IMR-90 (cell line): ENCODE measurements at regions not wholly inside any gene's neighbourhood (a gene's known extent, or its start where the extent isn't known, plus 50 kb on each side); places are given as distances from the start of the nearest gene placed in this dataset.

Source experiments
- ATAC-seq: fragments of 200-7000 bp; cut with Tn5 transposase; 2 replicates; pipeline ENCODE4 v1.9.1; 2020; ENCODE audit warnings: low read depth, mild to moderate bottlenecking, moderate library complexity
- BruUV-seq: library from RNA; stranded (reverse); fragments of 400-500 nt; replicated peaks from 2 replicates; lab custom pipeline; 2021; lab: Mats Ljungman, UMichigan
- CTCF ChIA-PET: fragments of 300-600 bp; formaldehyde crosslinking; extraction: SDS; loops from one replicate; lab custom pipeline; 2021; ENCODE audit warnings: antibody characterized with exemption; lab: Yijun Ruan, JAX
- POLR2A ChIA-PET: fragments of 300-600 bp; sonication (Branson Sonifier 250); formaldehyde crosslinking; loops from one replicate; lab custom pipeline; 2022; ENCODE audit warnings: antibody characterized with exemption; ENCODE audit not compliant: unreplicated experiment; lab: Charles Lee
- DNase-seq: peaks from one replicate; pipeline ENCODE4 v3.0.0; 2013
- H2AFZ ChIP-seq: replicated peaks from 2 replicates; pipeline ENCODE3; 2013; ENCODE audit warnings: low read length, mild to moderate bottlenecking; ENCODE audit not compliant: poor library complexity
- H2AK5ac ChIP-seq: 2 replicates; pipeline ENCODE4 v1.6.1; 2013; ENCODE audit warnings: low read depth, low read length, inconsistent platforms
- H2AK9ac ChIP-seq: replicated peaks from 2 replicates; pipeline ENCODE3; 2013; ENCODE audit warnings: mild to moderate bottlenecking, low read depth, low read length, moderate library complexity; ENCODE audit not compliant: poor library complexity
- H2BK120ac ChIP-seq: 2 replicates; pipeline ENCODE4 v1.6.1; 2013; ENCODE audit warnings: low read depth, low read length, inconsistent platforms
- H2BK15ac ChIP-seq: 3 replicates; pipeline ENCODE4 v1.6.1; 2013; ENCODE audit warnings: low read depth, low read length, inconsistent platforms
- H2BK20ac ChIP-seq: 2 replicates; pipeline ENCODE4 v1.6.1; 2013; ENCODE audit warnings: low read depth, mild to moderate bottlenecking, inconsistent platforms, low read length, moderate library complexity
- H2BK5ac ChIP-seq: 2 replicates; pipeline ENCODE4 v1.6.1; 2013; ENCODE audit warnings: mild to moderate bottlenecking, low read depth, low read length, inconsistent platforms; ENCODE audit not compliant: poor library complexity, severe bottlenecking
- H3K14ac ChIP-seq: replicated peaks from 2 replicates; pipeline ENCODE4 v1.6.1; 2013; ENCODE audit warnings: low read depth, low read length, inconsistent platforms
- H3K18ac ChIP-seq: 2 replicates; pipeline ENCODE4 v1.6.1; 2013; ENCODE audit warnings: low read depth, low read length, control low read depth
- H3K23ac ChIP-seq: 2 replicates; pipeline ENCODE4 v1.6.1; 2013; ENCODE audit warnings: low read depth, low read length, inconsistent platforms
- H3K27ac ChIP-seq: 2 replicates; pipeline ENCODE4 v1.5.1; 2013; ENCODE audit warnings: mild to moderate bottlenecking, control low read depth, low read length; ENCODE audit not compliant: insufficient read depth
- H3K27me3 ChIP-seq: 2 replicates; pipeline ENCODE4 v1.6.1; 2013; ENCODE audit warnings: low read length; ENCODE audit not compliant: control insufficient read depth, insufficient read depth
- H3K36me3 ChIP-seq: 2 replicates; pipeline ENCODE4 v1.6.1; 2013; ENCODE audit warnings: low read length, mixed read lengths; ENCODE audit not compliant: control insufficient read depth, insufficient read depth
- H3K4ac ChIP-seq: 2 replicates; pipeline ENCODE4 v1.6.1; 2013; ENCODE audit warnings: low read depth, low read length, inconsistent platforms
- H3K4me1 ChIP-seq: 2 replicates; pipeline ENCODE4 v1.6.1; 2013; ENCODE audit warnings: low read length, mixed read lengths; ENCODE audit not compliant: control insufficient read depth, insufficient read depth
- H3K4me2 ChIP-seq: 2 replicates; pipeline ENCODE4 v1.6.1; 2013; ENCODE audit warnings: low read depth, mild to moderate bottlenecking, control low read depth, low read length, moderate library complexity
- H3K4me3 ChIP-seq: 2 replicates; pipeline ENCODE4 v1.5.1; 2013; ENCODE audit warnings: low read depth, mild to moderate bottlenecking, control low read depth, low read length, moderate library complexity; ENCODE audit not compliant: insufficient read depth
- H3K56ac ChIP-seq: 2 replicates; pipeline ENCODE4 v1.6.1; 2013; ENCODE audit warnings: low read length, inconsistent platforms; ENCODE audit not compliant: insufficient read depth; ENCODE audit errors: extremely low read depth
- H3K79me1 ChIP-seq, 2 experiments: 2 replicates each; pipeline ENCODE4 v1.6.1; 2013; ENCODE audit warnings: low read length in 2 of 2, inconsistent platforms in 1 of 2, low read depth in 1 of 2
- H3K9ac ChIP-seq: 2 replicates; pipeline ENCODE4 v1.6.1; 2013; ENCODE audit warnings: low read depth, low read length, control low read depth
- H3K9me1 ChIP-seq: 2 replicates; pipeline ENCODE4 v1.6.1; 2013; ENCODE audit warnings: low read length, inconsistent platforms; ENCODE audit not compliant: insufficient read depth
- H3K9me3 ChIP-seq: 2 replicates; pipeline ENCODE4 v1.6.1; 2013; ENCODE audit warnings: low read length; ENCODE audit not compliant: control insufficient read depth, insufficient read depth
- H4K20me1 ChIP-seq: 2 replicates; pipeline ENCODE4 v1.6.1; 2013; ENCODE audit warnings: low read length, inconsistent platforms; ENCODE audit not compliant: insufficient read depth
- H4K5ac ChIP-seq: 2 replicates; pipeline ENCODE4 v1.6.1; 2013; ENCODE audit warnings: mild to moderate bottlenecking, low read depth, low read length, control low read depth
- H4K8ac ChIP-seq, 2 experiments: 2 replicates each; pipeline ENCODE4 v1.6.1; 2013; ENCODE audit warnings: low read depth in 2 of 2, low read length in 2 of 2, control low read depth in 1 of 2, inconsistent platforms in 1 of 2
- H4K91ac ChIP-seq: 2 replicates; pipeline ENCODE4 v1.6.1; 2013; ENCODE audit warnings: low read depth, low read length, inconsistent platforms; ENCODE audit not compliant: insufficient read depth
- MAFK ChIP-seq: IDR thresholded peaks from 2 replicates; pipeline ENCODE4 v1.6.1; 2012; ENCODE audit warnings: low read depth, low read length, improper control_type of control experiment
- MXI1 ChIP-seq: IDR thresholded peaks from 2 replicates; pipeline ENCODE4 v1.6.1; 2012; ENCODE audit warnings: low read depth, mild to moderate bottlenecking, low read length, moderate library complexity, borderline replicate concordance
- POLR2A ChIP-seq: IDR thresholded peaks from 2 replicates; pipeline ENCODE4 v1.6.1; 2012; ENCODE audit warnings: mild to moderate bottlenecking, low read depth, low read length
- WGBS, 2 experiments: methylation state at CpG; one replicate each; pipeline versions ENCODE4 v1.1.5 to v1.1.7; 2013; ENCODE audit warnings: missing lambda C conversion rate in 2 of 2; ENCODE audit not compliant: insufficient read length in 1 of 2; ENCODE audit errors: extremely low coverage in 2 of 2; 5-methylcytosine and 5-hydroxymethylcytosine counted together
- dilution Hi-C: fragments of 300-500 bp; cut with HindIII; formaldehyde crosslinking; loops from one replicate; pipeline ENCODE4 v1.14.3; 2018; ENCODE audit warnings: low sequenced_read_pairs; ENCODE audit not compliant: unreplicated experiment
- in situ Hi-C: fragments of 300-500 bp; cut with MboI; formaldehyde crosslinking; loops from 3 replicates; pipeline ENCODE4 v1.14.3; 2019; ENCODE audit warnings: low sequenced_read_pairs, inconsistent platforms, mixed read lengths
- intact Hi-C: fragments of 100-400 bp; cut with micrococcal nuclease; formaldehyde crosslinking; loops from 2 replicates; pipeline ENCODE4 v1.10.0; 2022
- TF ChIP-seq, protein P1 (sequence below): fragments of 150-350 bp; IDR thresholded peaks from 2 replicates; pipeline ENCODE4 v1.6.1; 2017; ENCODE audit warnings: mild to moderate bottlenecking, antibody characterized with exemption, low read length, low read depth

DNA sequence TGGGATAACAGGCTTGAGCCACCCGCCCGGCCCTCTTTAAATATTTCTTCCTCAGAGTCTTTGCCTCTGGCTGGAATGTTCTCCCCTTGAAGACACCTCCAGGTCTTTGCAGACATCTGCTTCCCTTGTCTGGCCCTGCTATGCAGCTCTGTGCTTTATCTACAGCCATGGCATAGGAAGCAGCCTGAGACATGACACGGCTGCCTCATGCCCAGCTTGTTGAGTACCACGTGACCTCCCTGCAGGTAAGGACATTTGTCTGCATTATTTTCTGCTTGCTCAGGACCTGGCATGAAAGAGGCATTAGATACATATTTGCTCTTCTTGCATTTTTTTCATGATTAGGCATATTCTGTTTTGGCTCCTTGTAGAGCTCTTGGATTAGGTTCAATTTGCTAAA lies 113.8 kb upstream of the KLF6 start:
- DNase-seq (no peak), ATAC-seq (no peak)
- Histone ChIP-seq H4K5ac (no peak overlapping the region), H4K91ac (peak overlapping the region; percentile 39; the same call in 1 of the 2 replicates), H3K27ac (no peak overlapping the region), H2BK120ac (0 out of 2 replicates have a peak overlapping the region, but pooled peaks have one; percentile 57), H3K9me3 (no peaks in the 10 kb centered on the region), H3K18ac (no peak overlapping the region), H3K27me3 (no peaks in the 10 kb centered on the region), H2BK5ac (no peak overlapping the region), H4K20me1 (no peaks in the 10 kb centered on the region), H2BK15ac (no peak overlapping the region), H3K23ac (no peak overlapping the region), H3K9me1 (peaks cover 6% of the 10 kb centered on the region), H2AK9ac (no peak overlapping the region), H3K4ac (peak overlapping the region; percentile 11; the same call in 1 of the 2 replicates), H2BK20ac (peak overlapping the region; percentile 39; the same call in 1 of the 2 replicates), H3K9ac (no peak overlapping the region), H3K14ac (no peak overlapping the region; the same call in 1 of the 2 replicates), H3K79me1 (peaks cover 0 to 8% of the 10 kb centered on the region in 2 experiments; a peak in 2 of 4 replicates), H3K56ac (no peak overlapping the region), H2AK5ac (peak overlapping the region; percentile 73), H3K36me3 (no peaks in the 10 kb centered on the region), H2AFZ (no peak overlapping the region), H3K4me1 (peaks cover 20% of the 10 kb centered on the region), H3K4me3 (no peak overlapping the region), H4K8ac (peak overlapping the region in 1 of 2 experiments; percentile 63; a peak in 1 of 4 replicates), H3K4me2 (no peak overlapping the region)
- intact Hi-C loops (no loop called here), dilution Hi-C loops (no loop called here), in situ Hi-C loops (no loop called here)
- TF ChIP-seq, protein P1, sequence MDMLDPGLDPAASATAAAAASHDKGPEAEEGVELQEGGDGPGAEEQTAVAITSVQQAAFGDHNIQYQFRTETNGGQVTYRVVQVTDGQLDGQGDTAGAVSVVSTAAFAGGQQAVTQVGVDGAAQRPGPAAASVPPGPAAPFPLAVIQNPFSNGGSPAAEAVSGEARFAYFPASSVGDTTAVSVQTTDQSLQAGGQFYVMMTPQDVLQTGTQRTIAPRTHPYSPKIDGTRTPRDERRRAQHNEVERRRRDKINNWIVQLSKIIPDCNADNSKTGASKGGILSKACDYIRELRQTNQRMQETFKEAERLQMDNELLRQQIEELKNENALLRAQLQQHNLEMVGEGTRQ, result no peak
- TF ChIP-seq MAFK, result 0 out of 2 replicates have a peak, but pooled peaks have one; percentile 11
- no peak for TF ChIP-seq POLR2A
- TF ChIP-seq MXI1, result no peak
- CTCF ChIA-PET, result interaction anchor here (1.1 kb wide), 1 partner anchor 9 kb away, joined by 5 read pairs; no protein-coding TSS in a partner anchor
- BruUV-seq, result no TSS peak
- 80% methylated on average over 1 of the region's 4 CpGs; no CpG with 5 or more reads in 1 of the 2 experiments for WGBS, 2 experiments
- POLR2A ChIA-PET, result interaction anchor here (0.8 kb wide), 1 partner anchor 114 kb away, joined by 3 read pairs; the partner anchor contains the start of gene KLF6
